ENCODE measurements at regions not wholly inside any gene's neighbourhood (a gene's known extent, or its start where the extent isn't known, plus 50 kb on each side); places are given as distances from the start of the nearest gene placed in this dataset.

GRCh38 chr2:137826373-137827372, 137.6 kb upstream of the HNMT start:
- DNase-seq: no peak

- no peak for DNase-seq
These were observed 135.6 kb upstream of the HNMT start for GRCh38 chr2:137828624-137829023.

GRCh38 chr2:137829251-137829650, 135.0 kb upstream of the HNMT start:
- DNase-seq: no peak

GRCh38 chr2:137834760-137835379, 129.4 kb upstream of the HNMT start:
- no peak for DNase-seq

GRCh38 chr2:137836671-137837070, 127.6 kb upstream of the HNMT start:
- no peak for DNase-seq

GRCh38 chr2:137837830-137838229, 126.4 kb upstream of the HNMT start:
- DNase-seq: no peak

- peak; percentile 12 for DNase-seq
These were observed 125.8 kb upstream of the HNMT start for GRCh38 chr2:137838255-137839092.

- no peak for DNase-seq
These were observed 121.8 kb upstream of the HNMT start for GRCh38 chr2:137842430-137842829.

- DNase-seq: no peak
These were observed 121.3 kb upstream of the HNMT start for GRCh38 chr2:137842952-137843351.

GRCh38 chr2:137845422-137845821, 118.9 kb upstream of the HNMT start:
- no peak for DNase-seq

GRCh38 chr2:137846993-137847392, 117.3 kb upstream of the HNMT start:
- no peak for DNase-seq

GRCh38 chr2:137847443-137847842, 116.8 kb upstream of the HNMT start:
- no peak for DNase-seq

- no peak for DNase-seq
These were observed 106.4 kb upstream of the HNMT start for GRCh38 chr2:137857881-137858280.

GRCh38 chr2:137862651-137863050, 101.6 kb upstream of the HNMT start:
- no peak for DNase-seq

GRCh38 chr2:137865954-137866540, 98.2 kb upstream of the HNMT start:
- DNase-seq: peak; percentile 8

- no peak for DNase-seq
These were observed 93.6 kb upstream of the HNMT start for GRCh38 chr2:137870682-137871081.

- DNase-seq: no peak
These were observed 91.7 kb upstream of the HNMT start for GRCh38 chr2:137872577-137872976.

- no peak for DNase-seq
These were observed 90.6 kb upstream of the HNMT start for GRCh38 chr2:137873536-137874244.

GRCh38 chr2:137879121-137879520, 85.2 kb upstream of the HNMT start:
- no peak for DNase-seq

- no peak for DNase-seq
These were observed 82.6 kb upstream of the HNMT start for GRCh38 chr2:137881711-137882110.

- no peak for DNase-seq
These were observed 78.0 kb upstream of the HNMT start for GRCh38 chr2:137886083-137886831.

Measured in NCI-H446 treated with DMSO at 0.1 percent for 48 hours (cell line).